ENCODE measurements at regions not wholly inside any gene's neighbourhood (a gene's known extent, or its start where the extent isn't known, plus 50 kb on each side); places are given as distances from the start of the nearest gene placed in this dataset.

GRCh38 chr3:71991681-71992080, 206.7 kb upstream of the PROK2 start:
- TF ChIP-seq CTCF (IDR thresholded peaks at IDR 0.05), result no peak

GRCh38 chr3:71991046-71991445, 206.1 kb upstream of the PROK2 start:
- no peak for TF ChIP-seq CTCF (IDR thresholded peaks at IDR 0.05)
- no peaks in the 10 kb centered on the region for H3K27me3 ChIP-seq
- DNase-seq, result no peak
- H3K9me3 ChIP-seq, result peaks cover 0 to 4% (median 0%) of the 10 kb centered on the region in 3 donors
- no peak overlapping the region for H3K27ac ChIP-seq
- intact Hi-C loops (cut with DNase I; ENCODE audit: low total_unique reads), result no loop called here
- H3K4me1 ChIP-seq, result no peaks in the 10 kb centered on the region
- H3K36me3 ChIP-seq, result no peaks in the 10 kb centered on the region
- no peak overlapping the region for H3K4me3 ChIP-seq

More at GRCh38 chr3:71991681-71992080, 206.7 kb upstream of the PROK2 start:
- Histone ChIP-seq H3K36me3 (no peaks in the 10 kb centered on the region), H3K27ac (no peak overlapping the region), H3K4me3 (no peak overlapping the region), H3K4me1 (no peaks in the 10 kb centered on the region), H3K9me3 (peaks cover 0 to 4% (median 0%) of the 10 kb centered on the region in 3 donors), H3K27me3 (no peaks in the 10 kb centered on the region)
- intact Hi-C loops (cut with DNase I; ENCODE audit: low total_unique reads), result no loop called here
- no peak for DNase-seq

- H3K4me3 ChIP-seq, result no peak overlapping the region
- TF ChIP-seq CTCF (IDR thresholded peaks at IDR 0.05), result no peak
- H3K4me1 ChIP-seq, result no peaks in the 10 kb centered on the region
- H3K27me3 ChIP-seq, result no peaks in the 10 kb centered on the region
- peaks cover 0 to 4% (median 0%) of the 10 kb centered on the region in 3 donors for H3K9me3 ChIP-seq
- intact Hi-C loops (cut with DNase I; ENCODE audit: low total_unique reads), result no loop called here
- H3K27ac ChIP-seq, result no peak overlapping the region
- H3K36me3 ChIP-seq, result no peaks in the 10 kb centered on the region
- no peak for DNase-seq
These were observed 205.6 kb upstream of the PROK2 start for GRCh38 chr3:71990545-71990944.

GRCh38 chr3:71989165-71989564, 204.2 kb upstream of the PROK2 start:
- Histone ChIP-seq H3K36me3 (no peaks in the 10 kb centered on the region), H3K4me1 (no peaks in the 10 kb centered on the region), H3K27ac (no peak overlapping the region), H3K9me3 (peaks cover 0 to 4% (median 0%) of the 10 kb centered on the region in 3 donors), H3K4me3 (no peak overlapping the region), H3K27me3 (no peaks in the 10 kb centered on the region)
- intact Hi-C loops (cut with DNase I; ENCODE audit: low total_unique reads), result no loop called here
- no peak for TF ChIP-seq CTCF (IDR thresholded peaks at IDR 0.05)
- no peak for DNase-seq

- no peaks in the 10 kb centered on the region for H3K27me3 ChIP-seq
- no peaks in the 10 kb centered on the region for H3K4me1 ChIP-seq
- H3K36me3 ChIP-seq, result no peaks in the 10 kb centered on the region
- no peak for TF ChIP-seq CTCF (IDR thresholded peaks at IDR 0.05)
- H3K9me3 ChIP-seq, result peaks cover 0 to 4% (median 0%) of the 10 kb centered on the region in 3 donors
- H3K4me3 ChIP-seq, result no peak overlapping the region
- H3K27ac ChIP-seq, result no peak overlapping the region
- no peak for DNase-seq
- intact Hi-C loops (cut with DNase I; ENCODE audit: low total_unique reads), result no loop called here
These were observed 202.9 kb upstream of the PROK2 start for GRCh38 chr3:71987828-71988227.

Measured in tibial artery (tissue), 4 donors.